Mesenchymal stem cell (in vitro differentiated cells and primary cell): ENCODE measurements at regions not wholly inside any gene's neighbourhood (a gene's known extent, or its start where the extent isn't known, plus 50 kb on each side); places are given as distances from the start of the nearest gene placed in this dataset.

ENCODE experiments used
- DNase-seq: peaks from one replicate; pipeline ENCODE4 v3.0.0-alpha.2; 2013
- H2AFZ ChIP-seq: one replicate; pipeline ENCODE4 v1.6.1; 2013; ENCODE audit warnings: low read depth, mild to moderate bottlenecking, control low read depth, inconsistent platforms, low read length, moderate library complexity
- H2AK5ac ChIP-seq: 2 replicates; pipeline ENCODE4 v1.6.1; 2013; ENCODE audit warnings: low read length, moderate library complexity, mild to moderate bottlenecking, inconsistent platforms; ENCODE audit not compliant: severe bottlenecking
- H2BK120ac ChIP-seq: one replicate; pipeline ENCODE4 v1.6.1; 2013; ENCODE audit warnings: low read depth, mild to moderate bottlenecking, inconsistent platforms, low read length, moderate library complexity
- H2BK12ac ChIP-seq, 2 experiments: one replicate each; pipeline ENCODE4 v1.6.1; 2013; ENCODE audit warnings: inconsistent platforms in 2 of 2, low read length in 2 of 2, mild to moderate bottlenecking in 2 of 2, moderate library complexity in 2 of 2, control low read depth in 1 of 2
- H2BK15ac ChIP-seq: one replicate; pipeline ENCODE4 v1.6.1; 2013; ENCODE audit warnings: mild to moderate bottlenecking, low read depth, inconsistent platforms; ENCODE audit not compliant: poor library complexity, severe bottlenecking
- H2BK5ac ChIP-seq: 2 replicates; pipeline ENCODE4 v1.6.1; 2013; ENCODE audit warnings: low read depth, mild to moderate bottlenecking, low read length, control low read depth, inconsistent platforms; ENCODE audit not compliant: poor library complexity, severe bottlenecking
- H3K14ac ChIP-seq, 2 experiments: one replicate each; pipeline ENCODE4 v1.6.1; 2013; ENCODE audit warnings: inconsistent platforms in 2 of 2, low read length in 2 of 2, control low read depth in 1 of 2, mild to moderate bottlenecking in 1 of 2, moderate library complexity in 1 of 2
- H3K18ac ChIP-seq, 2 experiments: one replicate each; pipeline ENCODE4 v1.6.1; 2013; ENCODE audit warnings: inconsistent platforms in 2 of 2, low read length in 2 of 2, control low read depth in 1 of 2, low read depth in 1 of 2, mild to moderate bottlenecking in 1 of 2
- H3K23ac ChIP-seq, 2 experiments: one replicate each; pipeline ENCODE4 v1.6.1; 2013; ENCODE audit warnings: inconsistent platforms in 2 of 2, low read length in 2 of 2, mild to moderate bottlenecking in 2 of 2, moderate library complexity in 2 of 2, control low read depth in 1 of 2
- H3K27ac ChIP-seq: 2 replicates; pipeline ENCODE4 v1.5.1; 2013; ENCODE audit warnings: mild to moderate bottlenecking, moderate library complexity, low read length, control low read depth, inconsistent platforms; ENCODE audit not compliant: poor library complexity, severe bottlenecking
- H3K27me3 ChIP-seq, 2 experiments: 2 replicates each; pipeline versions ENCODE4 v1.6.1 to v1.7.0; 2013; ENCODE audit warnings: low read length in 2 of 2, mild to moderate bottlenecking in 2 of 2, moderate library complexity in 2 of 2, control low read depth in 1 of 2, inconsistent platforms in 1 of 2; ENCODE audit not compliant: control insufficient read depth in 1 of 2, insufficient read depth in 1 of 2
- H3K36me3 ChIP-seq, 2 experiments: 2 replicates each; pipeline versions ENCODE4 v1.6.1 to v1.7.0; 2013; ENCODE audit warnings: low read length in 2 of 2, control low read depth in 1 of 2, inconsistent platforms in 1 of 2, low read depth in 1 of 2, mild to moderate bottlenecking in 1 of 2; ENCODE audit not compliant: insufficient read depth in 2 of 2, control insufficient read depth in 1 of 2
- H3K4ac ChIP-seq, 2 experiments: one replicate each; pipeline ENCODE4 v1.6.1; 2013; ENCODE audit warnings: inconsistent platforms in 2 of 2, low read length in 2 of 2, mild to moderate bottlenecking in 2 of 2, moderate library complexity in 2 of 2, control low read depth in 1 of 2, low read depth in 1 of 2
- H3K4me1 ChIP-seq: 2 replicates; pipeline ENCODE4 v1.6.1; 2013; ENCODE audit warnings: low read depth, low read length, control low read depth; ENCODE audit not compliant: control insufficient read depth, insufficient read depth
- H3K4me2 ChIP-seq: 2 replicates; pipeline ENCODE4 v1.6.1; 2013; ENCODE audit warnings: low read length, mild to moderate bottlenecking, inconsistent platforms; ENCODE audit not compliant: poor library complexity, severe bottlenecking
- H3K4me3 ChIP-seq, 2 experiments: 2 replicates each; pipeline versions ENCODE4 v1.5.1 to v1.7.0; 2013; ENCODE audit warnings: low read length in 2 of 2, mild to moderate bottlenecking in 2 of 2, control low read depth in 1 of 2, low read depth in 1 of 2; ENCODE audit not compliant: insufficient read depth in 1 of 2
- H3K79me1 ChIP-seq: replicated peaks from 2 replicates; pipeline ENCODE4 v1.6.1; 2013; ENCODE audit warnings: mild to moderate bottlenecking, control low read depth, low read length, inconsistent platforms; ENCODE audit not compliant: poor library complexity, severe bottlenecking
- H3K9ac ChIP-seq: 2 replicates; pipeline ENCODE4 v1.7.0; 2013; ENCODE audit warnings: mild to moderate bottlenecking, low read length, moderate library complexity
- H3K9me3 ChIP-seq: 2 replicates; pipeline ENCODE4 v1.7.0; 2013; ENCODE audit warnings: mild to moderate bottlenecking, low read length; ENCODE audit not compliant: control insufficient read depth
- H4K8ac ChIP-seq: one replicate; pipeline ENCODE4 v1.6.1; 2013; ENCODE audit warnings: inconsistent platforms, mild to moderate bottlenecking, low read length, moderate library complexity
- H4K91ac ChIP-seq: one replicate; pipeline ENCODE4 v1.6.1; 2013; ENCODE audit warnings: mild to moderate bottlenecking, low read length, inconsistent platforms
- WGBS: methylation state at CpG from one replicate; pipeline ENCODE4 v1.1.7; 2013; ENCODE audit warnings: mixed read lengths; 5-methylcytosine and 5-hydroxymethylcytosine counted together

- no peak overlapping the region for H3K4ac ChIP-seq
- no peak overlapping the region for H3K4me3 ChIP-seq
- no peak overlapping the region for H2AK5ac ChIP-seq
- H3K4me1 ChIP-seq, result no peaks in the 10 kb centered on the region
- H2BK12ac ChIP-seq, result no peak overlapping the region
- no peak overlapping the region for H3K4me2 ChIP-seq
- no peak overlapping the region for H3K23ac ChIP-seq
- peaks cover 5% of the 10 kb centered on the region for H3K9me3 ChIP-seq
- H3K27ac ChIP-seq, result no peak overlapping the region
- no peak overlapping the region for H2BK5ac ChIP-seq
- no peak overlapping the region for H4K91ac ChIP-seq
- no peak overlapping the region for H3K14ac ChIP-seq
- 80% methylated on average over 15 of the region's 18 CpGs for WGBS
- no peak overlapping the region for H4K8ac ChIP-seq
- no peaks in the 10 kb centered on the region for H3K36me3 ChIP-seq
- no peak overlapping the region for H2BK120ac ChIP-seq
- H3K27me3 ChIP-seq, result peaks cover 0 to 34% of the 10 kb centered on the region in 2 experiments
- peak; percentile 15 for DNase-seq
- H3K18ac ChIP-seq, result no peak overlapping the region
- H3K9ac ChIP-seq, result no peak overlapping the region
- H3K79me1 ChIP-seq, result no peaks in the 10 kb centered on the region
- H2AFZ ChIP-seq, result no peak overlapping the region
- no peak overlapping the region for H2BK15ac ChIP-seq
These were observed 166.7 kb upstream of the TSHZ3 start for GRCh38 chr19:31515931-31516330.

GRCh38 chr19:31516756-31517155 is 167.5 kb upstream of the TSHZ3 start:
- Histone ChIP-seq H4K91ac (no peak overlapping the region), H3K9ac (no peak overlapping the region), H3K27me3 (peaks cover 0 to 29% of the 10 kb centered on the region in 2 experiments), H3K79me1 (no peaks in the 10 kb centered on the region), H2BK5ac (no peak overlapping the region), H3K23ac (no peak overlapping the region), H3K18ac (peak overlapping the region in 1 of 2 experiments; percentile 43), H2AFZ (no peak overlapping the region), H3K4me1 (no peaks in the 10 kb centered on the region), H2BK12ac (no peak overlapping the region), H3K36me3 (no peaks in the 10 kb centered on the region), H2BK15ac (no peak overlapping the region), H3K4me2 (no peak overlapping the region), H4K8ac (no peak overlapping the region), H2BK120ac (peak overlapping the region; percentile 19), H3K4me3 (no peak overlapping the region), H2AK5ac (no peak overlapping the region), H3K14ac (no peak overlapping the region), H3K4ac (no peak overlapping the region), H3K27ac (no peak overlapping the region), H3K9me3 (peaks cover 5% of the 10 kb centered on the region)
- no peak for DNase-seq
- WGBS, result 75% methylated on average over 9 of the region's 9 CpGs

GRCh38 chr19:31517224-31518180 is 168.3 kb upstream of the TSHZ3 start:
- no peak overlapping the region for H3K4ac ChIP-seq
- H3K36me3 ChIP-seq, result no peaks in the 10 kb centered on the region
- no peaks in the 10 kb centered on the region for H3K79me1 ChIP-seq
- H4K91ac ChIP-seq, result no peak overlapping the region
- H3K27ac ChIP-seq, result no peak overlapping the region
- peaks cover 0 to 29% of the 10 kb centered on the region in 2 experiments for H3K27me3 ChIP-seq
- no peak overlapping the region for H3K4me3 ChIP-seq
- H2AFZ ChIP-seq, result no peak overlapping the region
- H2BK5ac ChIP-seq, result no peak overlapping the region
- no peak overlapping the region for H2BK15ac ChIP-seq
- peaks cover 5% of the 10 kb centered on the region for H3K9me3 ChIP-seq
- H3K14ac ChIP-seq, result no peak overlapping the region
- no peak overlapping the region for H2BK120ac ChIP-seq
- H3K18ac ChIP-seq, result no peak overlapping the region
- WGBS, result 93% methylated on average over 33 of the region's 33 CpGs
- no peak overlapping the region for H3K9ac ChIP-seq
- no peak overlapping the region for H4K8ac ChIP-seq
- H2BK12ac ChIP-seq, result no peak overlapping the region
- no peaks in the 10 kb centered on the region for H3K4me1 ChIP-seq
- H3K4me2 ChIP-seq, result no peak overlapping the region
- H2AK5ac ChIP-seq, result no peak overlapping the region
- H3K23ac ChIP-seq, result no peak overlapping the region
- no peak for DNase-seq

GRCh38 chr19:31518216-31519020 is 169.2 kb upstream of the TSHZ3 start:
- H2BK15ac ChIP-seq, result no peak overlapping the region
- no peak overlapping the region for H3K14ac ChIP-seq
- H2AK5ac ChIP-seq, result no peak overlapping the region
- H4K8ac ChIP-seq, result no peak overlapping the region
- H3K36me3 ChIP-seq, result no peaks in the 10 kb centered on the region
- H3K4me3 ChIP-seq, result no peak overlapping the region
- H3K4me2 ChIP-seq, result no peak overlapping the region
- H3K18ac ChIP-seq, result no peak overlapping the region
- H3K4me1 ChIP-seq, result no peaks in the 10 kb centered on the region
- no peak overlapping the region for H3K27ac ChIP-seq
- H3K23ac ChIP-seq, result no peak overlapping the region
- no peak overlapping the region for H2BK12ac ChIP-seq
- H4K91ac ChIP-seq, result no peak overlapping the region
- H2AFZ ChIP-seq, result no peak overlapping the region
- WGBS, result 45% methylated on average over 11 of the region's 13 CpGs
- no peak overlapping the region for H3K9ac ChIP-seq
- H3K79me1 ChIP-seq, result no peaks in the 10 kb centered on the region
- H3K4ac ChIP-seq, result peak overlapping the region in 1 of 2 experiments; percentile 67
- DNase-seq, result peak; percentile 59
- peaks cover 5% of the 10 kb centered on the region for H3K9me3 ChIP-seq
- no peak overlapping the region for H2BK120ac ChIP-seq
- peaks cover 0 to 22% of the 10 kb centered on the region in 2 experiments for H3K27me3 ChIP-seq
- no peak overlapping the region for H2BK5ac ChIP-seq
